ENCODE measurements at regions not wholly inside any gene's neighbourhood (a gene's known extent, or its start where the extent isn't known, plus 50 kb on each side); places are given as distances from the start of the nearest gene placed in this dataset.

DNA sequence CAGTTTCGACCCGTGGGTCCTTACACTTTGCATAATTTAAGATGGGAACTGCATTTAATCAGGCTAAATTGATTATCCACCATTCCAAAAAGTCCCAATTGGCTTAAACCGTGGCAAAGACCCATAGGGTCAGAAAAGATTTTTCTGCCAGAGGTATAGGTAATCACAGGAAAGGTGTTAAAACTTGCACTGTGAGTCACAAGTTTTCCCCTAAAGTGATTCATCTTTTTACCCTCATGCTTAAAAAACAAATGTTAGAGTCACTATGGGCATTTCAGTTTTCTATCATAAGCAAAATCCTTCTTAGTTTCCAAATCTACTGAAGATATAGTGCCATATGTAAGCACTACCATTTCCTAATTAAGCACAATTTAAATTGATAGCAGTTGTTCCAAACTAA is 1079.8 kb downstream of the ADGRL2 start:
- H3K4me3 ChIP-seq (ENCODE audit: control insufficient read depth, low read depth, low read length) = no peak overlapping the region
- DNase-seq (ENCODE audit: low read depth) = no peak
- TF ChIP-seq, protein P1, sequence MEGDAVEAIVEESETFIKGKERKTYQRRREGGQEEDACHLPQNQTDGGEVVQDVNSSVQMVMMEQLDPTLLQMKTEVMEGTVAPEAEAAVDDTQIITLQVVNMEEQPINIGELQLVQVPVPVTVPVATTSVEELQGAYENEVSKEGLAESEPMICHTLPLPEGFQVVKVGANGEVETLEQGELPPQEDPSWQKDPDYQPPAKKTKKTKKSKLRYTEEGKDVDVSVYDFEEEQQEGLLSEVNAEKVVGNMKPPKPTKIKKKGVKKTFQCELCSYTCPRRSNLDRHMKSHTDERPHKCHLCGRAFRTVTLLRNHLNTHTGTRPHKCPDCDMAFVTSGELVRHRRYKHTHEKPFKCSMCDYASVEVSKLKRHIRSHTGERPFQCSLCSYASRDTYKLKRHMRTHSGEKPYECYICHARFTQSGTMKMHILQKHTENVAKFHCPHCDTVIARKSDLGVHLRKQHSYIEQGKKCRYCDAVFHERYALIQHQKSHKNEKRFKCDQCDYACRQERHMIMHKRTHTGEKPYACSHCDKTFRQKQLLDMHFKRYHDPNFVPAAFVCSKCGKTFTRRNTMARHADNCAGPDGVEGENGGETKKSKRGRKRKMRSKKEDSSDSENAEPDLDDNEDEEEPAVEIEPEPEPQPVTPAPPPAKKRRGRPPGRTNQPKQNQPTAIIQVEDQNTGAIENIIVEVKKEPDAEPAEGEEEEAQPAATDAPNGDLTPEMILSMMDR (conservative IDR thresholded peaks at IDR 0.05; ENCODE audit: control insufficient read depth, insufficient read depth, low read depth, low read length) = no peak

DNA sequence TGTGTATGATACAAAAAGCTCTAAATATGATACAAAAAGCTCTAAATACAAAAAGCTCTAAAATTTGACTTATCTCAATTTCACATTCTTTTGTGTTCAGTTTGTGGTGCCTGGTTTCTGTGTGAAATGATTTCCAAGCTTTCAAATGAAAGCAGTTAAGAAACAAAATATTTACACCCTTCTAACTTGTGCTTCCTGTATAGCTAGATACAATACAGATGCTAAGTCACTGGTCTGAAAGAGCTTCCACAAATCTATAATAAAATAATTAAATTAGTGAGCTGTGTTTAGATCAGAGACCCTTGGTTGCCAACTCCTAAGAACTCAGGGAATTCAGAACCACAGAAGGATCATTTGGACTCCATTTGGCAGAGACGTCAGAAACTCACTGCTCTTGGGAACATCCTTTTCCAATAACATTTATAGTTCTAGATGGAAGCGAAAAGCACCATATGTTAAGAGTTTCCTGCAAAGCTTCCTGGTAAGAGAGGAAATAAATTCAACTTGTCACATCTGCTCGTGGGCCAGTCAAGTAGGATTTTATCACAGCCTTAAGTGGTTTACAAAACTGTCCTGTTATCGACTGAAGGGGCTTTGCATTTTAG is 1079.1 kb downstream of the ADGRL2 start:
- TF ChIP-seq, protein P1 (conservative IDR thresholded peaks at IDR 0.05; ENCODE audit: control insufficient read depth, insufficient read depth, low read depth, low read length) = no peak
- no peak for DNase-seq (ENCODE audit: low read depth)
- no peak overlapping the region for H3K4me3 ChIP-seq (ENCODE audit: control insufficient read depth, low read depth, low read length)

DNA sequence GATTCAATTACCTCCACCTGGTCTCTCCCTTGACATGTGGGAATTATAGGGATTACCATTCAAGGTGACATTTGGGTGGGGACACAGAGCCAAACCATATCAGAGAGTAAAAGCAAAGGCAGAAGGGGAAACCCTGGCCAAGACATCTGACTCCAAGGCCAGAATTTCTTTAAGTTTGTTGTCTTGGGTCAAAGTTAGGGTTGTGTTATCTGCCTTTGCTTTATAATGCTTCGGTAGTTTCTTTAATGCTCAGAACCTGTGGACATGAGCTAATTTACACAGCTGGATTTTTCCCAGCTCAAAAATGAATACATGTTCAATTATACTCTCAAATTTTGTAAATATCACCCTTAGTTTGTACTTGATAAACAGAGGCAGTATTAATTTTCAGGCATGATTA is 1074.4 kb downstream of the ADGRL2 start:
- TF ChIP-seq, protein P1 (conservative IDR thresholded peaks at IDR 0.05; ENCODE audit: control insufficient read depth, insufficient read depth, low read depth, low read length) = no peak
- no peak overlapping the region for H3K4me3 ChIP-seq (ENCODE audit: control insufficient read depth, low read depth, low read length)
- no peak for DNase-seq (ENCODE audit: low read depth)

DNA sequence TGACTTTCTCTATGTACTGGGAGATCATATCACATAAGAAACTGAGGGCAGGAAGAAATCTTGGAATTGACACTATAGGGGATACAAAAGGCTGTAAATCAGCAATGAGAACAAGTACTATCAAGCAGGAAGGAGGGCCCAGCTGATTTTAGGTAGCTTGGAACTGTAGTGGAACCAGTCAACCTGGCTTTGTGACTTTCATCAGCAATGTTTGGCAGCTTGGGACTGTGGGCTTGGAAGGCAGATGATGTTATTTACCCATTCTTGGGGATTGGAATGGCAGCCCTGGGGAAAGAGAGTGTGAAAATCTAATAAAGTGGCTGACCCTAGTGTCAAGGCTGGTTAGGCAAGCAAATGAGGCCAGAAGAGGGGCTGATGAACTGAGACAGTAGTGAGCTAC is 1073.3 kb downstream of the ADGRL2 start:
- TF ChIP-seq, protein P1 (conservative IDR thresholded peaks at IDR 0.05; ENCODE audit: control insufficient read depth, insufficient read depth, low read depth, low read length) = no peak
- no peak overlapping the region for H3K4me3 ChIP-seq (ENCODE audit: control insufficient read depth, low read depth, low read length)
- DNase-seq (ENCODE audit: low read depth) = no peak

DNA sequence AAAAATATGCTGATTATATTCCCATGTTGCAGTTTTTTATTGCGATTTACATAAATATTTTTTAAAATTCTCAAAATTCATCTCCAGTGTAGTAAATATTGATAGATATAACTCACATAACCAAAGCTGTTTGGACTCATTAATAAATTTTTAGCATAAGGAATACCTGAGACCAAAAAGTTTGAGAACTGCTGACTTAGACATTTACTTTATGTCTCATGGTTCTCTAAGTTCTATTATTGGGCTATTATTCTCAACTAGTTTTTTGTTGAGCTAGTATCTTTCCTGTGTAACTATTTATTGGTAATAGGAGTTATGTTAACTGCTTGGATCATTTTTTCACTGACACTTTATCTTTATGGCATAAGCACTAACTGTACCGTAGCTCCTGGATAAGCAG is 1069.6 kb downstream of the ADGRL2 start:
- TF ChIP-seq, protein P1 (conservative IDR thresholded peaks at IDR 0.05; ENCODE audit: control insufficient read depth, insufficient read depth, low read depth, low read length) = no peak
- DNase-seq (ENCODE audit: low read depth) = no peak
- H3K4me3 ChIP-seq (ENCODE audit: control insufficient read depth, low read depth, low read length) = no peak overlapping the region

DNA sequence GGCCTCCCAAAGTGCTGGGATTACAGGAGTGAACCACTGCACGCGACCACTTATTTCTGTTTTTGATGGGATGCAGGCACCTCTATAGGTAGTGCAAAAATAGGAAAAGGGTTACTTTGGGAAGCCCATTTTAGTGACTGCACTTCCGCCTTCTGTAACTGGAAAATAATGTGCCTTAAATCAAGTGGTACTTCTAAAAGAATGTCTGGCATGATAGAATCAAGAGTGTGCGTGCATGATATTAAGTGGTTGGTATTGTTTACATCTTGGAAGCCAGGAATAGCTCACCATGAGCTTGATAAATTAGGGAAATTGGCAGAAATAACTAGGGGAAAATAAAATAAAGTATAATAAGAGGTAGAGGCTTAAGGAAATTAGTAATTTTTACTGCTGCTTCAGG is 1067.0 kb downstream of the ADGRL2 start:
- TF ChIP-seq, protein P1 (conservative IDR thresholded peaks at IDR 0.05; ENCODE audit: control insufficient read depth, insufficient read depth, low read depth, low read length) = no peak
- no peak for DNase-seq (ENCODE audit: low read depth)
- no peak overlapping the region for H3K4me3 ChIP-seq (ENCODE audit: control insufficient read depth, low read depth, low read length)

DNA sequence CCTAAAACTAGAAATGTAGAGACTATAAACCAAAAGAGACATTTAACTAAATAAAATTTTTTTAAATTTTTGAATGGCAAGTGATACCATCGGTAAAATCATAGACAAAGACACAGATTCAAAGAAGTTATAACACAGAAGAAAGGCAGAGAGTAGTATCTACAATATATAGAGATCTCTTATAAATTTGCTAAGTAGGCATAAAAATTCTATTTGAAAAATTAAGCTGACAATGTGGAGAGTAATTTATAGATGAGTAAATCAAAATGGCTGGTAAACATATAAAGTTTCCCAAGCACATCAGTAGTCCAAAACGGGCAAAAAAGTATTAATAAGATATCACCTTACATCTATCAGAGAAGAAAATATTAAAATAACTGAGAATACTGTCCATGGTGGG is 1061.0 kb downstream of the ADGRL2 start:
- H3K4me3 ChIP-seq (ENCODE audit: control insufficient read depth, low read depth, low read length) = no peak overlapping the region
- TF ChIP-seq, protein P1 (conservative IDR thresholded peaks at IDR 0.05; ENCODE audit: control insufficient read depth, insufficient read depth, low read depth, low read length) = no peak
- DNase-seq (ENCODE audit: low read depth) = no peak
